Astrocyte (in vitro differentiated cells and primary cell): ENCODE measurements at regions not wholly inside any gene's neighbourhood (a gene's known extent, or its start where the extent isn't known, plus 50 kb on each side); places are given as distances from the start of the nearest gene placed in this dataset.

Experiments
- DNase-seq: peaks from one replicate; pipeline ENCODE4 v3.0.0-alpha.2; 2010; ENCODE audit warnings: low read depth
- FAIRE-seq: peaks from 2 replicates; lab custom pipeline; 2011; peaks lifted over from hg19 to GRCh38; lab: Jason Lieb, UNC
- H2AFZ ChIP-seq: 2 replicates; pipeline ENCODE4 v1.6.0; 2012; ENCODE audit warnings: low read depth, low read length, inconsistent platforms
- H3K27ac ChIP-seq: 2 replicates; pipeline ENCODE4 v1.5.1; 2011; ENCODE audit warnings: low read depth, low read length, inconsistent platforms
- H3K27me3 ChIP-seq: 2 replicates; pipeline ENCODE4 v1.6.0; 2011; ENCODE audit warnings: low read length, inconsistent platforms; ENCODE audit not compliant: insufficient read depth
- H3K36me3 ChIP-seq: 2 replicates; pipeline ENCODE4 v1.5.1; 2011; ENCODE audit warnings: low read length, inconsistent platforms; ENCODE audit not compliant: insufficient read depth
- H3K4me1 ChIP-seq: 2 replicates; pipeline ENCODE4 v1.5.1; 2011; ENCODE audit warnings: low read length, inconsistent platforms; ENCODE audit not compliant: insufficient read depth
- H3K4me2 ChIP-seq: 2 replicates; pipeline ENCODE4 v1.6.0; 2012; ENCODE audit warnings: low read length, inconsistent platforms
- H3K4me3 ChIP-seq: 2 replicates; pipeline ENCODE4 v1.5.1; 2011; ENCODE audit warnings: low read depth, mild to moderate bottlenecking, low read length, inconsistent platforms; ENCODE audit not compliant: insufficient read depth
- H3K79me2 ChIP-seq: 2 replicates; pipeline ENCODE4 v1.6.0; 2012; ENCODE audit warnings: mild to moderate bottlenecking, low read length, inconsistent platforms; ENCODE audit not compliant: insufficient read depth
- H3K9ac ChIP-seq: 2 replicates; pipeline ENCODE4 v1.6.0; 2012; ENCODE audit warnings: mild to moderate bottlenecking, low read length, inconsistent platforms
- H3K9me3 ChIP-seq: 2 replicates; pipeline ENCODE4 v1.5.1; 2012; ENCODE audit warnings: low read depth, mild to moderate bottlenecking, low read length, inconsistent platforms; ENCODE audit not compliant: insufficient read depth
- H4K20me1 ChIP-seq: 2 replicates; pipeline ENCODE4 v1.6.0; 2012; ENCODE audit warnings: low read length, inconsistent platforms; ENCODE audit not compliant: insufficient read depth
- H3K27ac Mint-ChIP-seq: one replicate; pipeline ENCODE4 v1.8.0; 2021; ENCODE audit warnings: mild to moderate bottlenecking, mixed read lengths; ENCODE audit not compliant: unreplicated experiment
- H3K27me3 Mint-ChIP-seq: one replicate; pipeline ENCODE4 v1.8.0; 2021; ENCODE audit warnings: low read depth, mixed read lengths; ENCODE audit not compliant: unreplicated experiment
- H3K36me3 Mint-ChIP-seq: one replicate; pipeline ENCODE4 v1.8.0; 2021; ENCODE audit warnings: low read depth, mixed read lengths; ENCODE audit not compliant: unreplicated experiment
- H3K4me1 Mint-ChIP-seq: one replicate; pipeline ENCODE4 v1.8.0; 2021; ENCODE audit warnings: low read depth, mixed read lengths; ENCODE audit not compliant: unreplicated experiment
- H3K4me3 Mint-ChIP-seq: one replicate; pipeline ENCODE4 v1.8.0; 2021; ENCODE audit warnings: mild to moderate bottlenecking, moderate library complexity, mixed read lengths; ENCODE audit not compliant: unreplicated experiment
- H3K9me3 Mint-ChIP-seq: one replicate; pipeline ENCODE4 v1.8.0; 2021; ENCODE audit warnings: mild to moderate bottlenecking, mixed read lengths; ENCODE audit not compliant: unreplicated experiment
- CTCF ChIP-seq: IDR thresholded peaks from 2 replicates; pipeline ENCODE4 v1.5.1; 2011; ENCODE audit warnings: low read depth, mild to moderate bottlenecking, inconsistent platforms, low read length, moderate library complexity; ENCODE audit not compliant: insufficient read depth
- EZH2 ChIP-seq: IDR thresholded peaks from 2 replicates; pipeline ENCODE4 v1.6.1; 2012; ENCODE audit warnings: mild to moderate bottlenecking, low read length, inconsistent platforms; ENCODE audit not compliant: insufficient read depth

GRCh38 chr9:16099732-16100536 lies 547.1 kb downstream of the CCDC171 start:
- Histone ChIP-seq H3K4me2 (no peak overlapping the region), H3K9me3 (no peaks in the 10 kb centered on the region), H3K9ac (no peak overlapping the region), H3K36me3 (no peaks in the 10 kb centered on the region), H3K27ac (no peak overlapping the region), H3K27me3 (no peaks in the 10 kb centered on the region), H4K20me1 (no peaks in the 10 kb centered on the region), H3K4me3 (no peak overlapping the region), H2AFZ (no peak overlapping the region), H3K79me2 (no peaks in the 10 kb centered on the region), H3K4me1 (no peaks in the 10 kb centered on the region)
- Mint-ChIP-seq H3K4me1 (peaks cover 23% of the 10 kb centered on the region), H3K36me3 (no peaks in the 10 kb centered on the region), H3K4me3 (no peak overlapping the region), H3K27me3 (peaks cover 10% of the 10 kb centered on the region), H3K27ac (no peak overlapping the region), H3K9me3 (peaks cover 3% of the 10 kb centered on the region)
- DNase-seq (no peak), FAIRE-seq (no peak)
- TF ChIP-seq EZH2, result no peak
- TF ChIP-seq CTCF, result no peak

GRCh38 chr9:16100537-16101091 lies 547.8 kb downstream of the CCDC171 start:
- Histone ChIP-seq H3K4me2 (no peak overlapping the region), H2AFZ (no peak overlapping the region), H3K79me2 (no peaks in the 10 kb centered on the region), H3K27me3 (no peaks in the 10 kb centered on the region), H3K4me1 (peaks cover 2% of the 10 kb centered on the region), H3K9me3 (no peaks in the 10 kb centered on the region), H3K36me3 (no peaks in the 10 kb centered on the region), H3K27ac (no peak overlapping the region), H3K9ac (no peak overlapping the region), H4K20me1 (no peaks in the 10 kb centered on the region), H3K4me3 (no peak overlapping the region)
- H3K9me3 Mint-ChIP-seq, result no peaks in the 10 kb centered on the region
- H3K4me3 Mint-ChIP-seq, result no peak overlapping the region
- peaks cover 6% of the 10 kb centered on the region for H3K27me3 Mint-ChIP-seq
- no peak for DNase-seq
- no peak overlapping the region for H3K27ac Mint-ChIP-seq
- FAIRE-seq, result no peak
- peaks cover 23% of the 10 kb centered on the region for H3K4me1 Mint-ChIP-seq
- no peaks in the 10 kb centered on the region for H3K36me3 Mint-ChIP-seq
- TF ChIP-seq EZH2 (no peak), CTCF (no peak)

- Histone ChIP-seq H3K9me3 (no peaks in the 10 kb centered on the region), H3K9ac (no peak overlapping the region), H3K79me2 (no peaks in the 10 kb centered on the region), H3K4me1 (peaks cover 2% of the 10 kb centered on the region), H2AFZ (no peak overlapping the region), H3K36me3 (no peaks in the 10 kb centered on the region), H4K20me1 (no peaks in the 10 kb centered on the region), H3K4me3 (no peak overlapping the region), H3K4me2 (no peak overlapping the region), H3K27me3 (no peaks in the 10 kb centered on the region), H3K27ac (no peak overlapping the region)
- H3K27ac Mint-ChIP-seq, result no peak overlapping the region
- peaks cover 29% of the 10 kb centered on the region for H3K4me1 Mint-ChIP-seq
- no peak for FAIRE-seq
- DNase-seq, result no peak
- H3K36me3 Mint-ChIP-seq, result no peaks in the 10 kb centered on the region
- H3K9me3 Mint-ChIP-seq, result no peaks in the 10 kb centered on the region
- no peak overlapping the region for H3K4me3 Mint-ChIP-seq
- no peak for TF ChIP-seq CTCF
- peaks cover 3% of the 10 kb centered on the region for H3K27me3 Mint-ChIP-seq
These were observed 549.3 kb downstream of the CCDC171 start for GRCh38 chr9:16102154-16102553.
